Hematopoietic multipotent progenitor cell treated with erythropoietin and hydrocortisone succinate and interleukin-3 and kit ligand, for 17 days (in vitro differentiated cells): ENCODE measurements at regions not wholly inside any gene's neighbourhood (a gene's known extent, or its start where the extent isn't known, plus 50 kb on each side); places are given as distances from the start of the nearest gene placed in this dataset.
"Not testable (repeated sequence)": the region's sequence is repeated elsewhere in the genome, so short reads cannot be mapped to it uniquely, and the experiment has no call there.

ENCODE experiments used
- DNase-seq: peaks from one replicate; pipeline ENCODE4 v3.0.0-alpha.2; 2015; ENCODE audit warnings: low spot score

DNA sequence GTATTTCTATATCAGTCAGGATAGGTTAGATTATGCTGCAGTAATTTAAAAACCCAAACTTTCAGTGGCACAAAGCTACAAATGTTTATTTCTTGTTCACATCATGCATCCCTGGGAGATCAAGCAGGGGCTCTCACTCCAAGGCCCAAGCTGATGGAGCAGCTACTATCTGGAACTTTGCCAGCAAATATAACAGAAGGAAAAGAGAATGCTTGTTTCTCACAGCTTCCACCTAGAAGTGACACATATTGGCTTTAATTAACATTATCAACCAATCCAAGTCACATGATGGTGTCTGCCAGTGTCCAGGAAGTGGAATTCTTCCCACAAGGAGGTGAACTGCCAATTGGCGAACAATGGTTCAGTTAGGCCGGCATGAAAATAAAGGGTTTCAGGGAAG, 306.9 kb downstream of the BCL11A start:
- no peak for DNase-seq

DNA sequence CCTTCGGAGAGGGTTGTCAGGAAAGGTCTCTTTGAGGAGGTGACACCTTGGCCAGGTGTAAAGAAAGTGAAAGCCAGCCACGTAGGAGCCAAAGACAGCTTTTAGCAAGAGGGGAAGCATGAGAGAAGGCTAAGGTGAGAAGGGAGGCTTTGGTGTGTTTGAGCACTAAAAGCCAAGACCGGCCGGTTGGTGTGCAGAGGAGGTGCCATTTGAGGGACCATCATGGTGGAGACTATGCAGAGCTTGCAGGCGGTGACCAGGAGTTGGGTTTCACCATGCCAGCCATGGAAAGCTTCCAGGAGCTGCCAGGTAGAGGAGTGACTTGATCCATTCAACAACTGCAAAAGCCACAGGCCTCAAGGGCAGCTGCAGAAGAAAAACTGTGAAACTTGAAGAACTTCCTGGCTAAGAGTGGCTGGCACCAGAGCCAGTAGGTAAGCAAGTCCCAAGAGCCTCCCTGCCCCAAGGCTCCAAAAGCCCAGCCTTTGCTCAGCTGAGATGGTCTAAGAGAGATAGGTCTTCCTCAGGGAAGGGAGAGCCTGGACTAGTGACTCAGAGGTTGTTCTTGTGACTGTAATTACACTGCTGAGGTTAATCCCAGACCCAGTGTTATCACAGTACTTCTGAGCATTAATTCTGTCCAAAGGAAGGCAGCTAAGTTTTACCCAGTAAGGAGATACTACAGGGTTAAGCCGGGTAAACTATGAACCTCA, 319.0 kb downstream of the BCL11A start:
- DNase-seq, result no peak

DNA sequence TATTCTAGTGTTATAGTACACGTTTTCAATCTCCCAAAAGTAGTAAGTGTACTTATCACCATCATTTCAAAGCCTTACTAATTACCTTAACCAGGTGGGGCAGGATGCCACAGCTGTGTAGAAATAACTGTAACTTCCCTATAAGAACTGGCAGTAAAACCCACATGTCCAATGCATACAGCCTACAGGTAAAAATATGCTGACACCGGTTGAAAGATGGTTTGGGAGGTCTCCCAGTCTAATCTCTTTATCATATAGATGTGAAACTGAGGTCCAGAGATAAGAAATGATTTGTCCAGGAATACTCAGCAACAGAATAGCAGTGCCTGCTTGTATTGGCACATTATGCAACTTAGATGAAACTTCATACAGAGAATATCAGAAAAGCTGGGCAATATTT, 322.9 kb downstream of the BCL11A start:
- no peak for DNase-seq

DNA sequence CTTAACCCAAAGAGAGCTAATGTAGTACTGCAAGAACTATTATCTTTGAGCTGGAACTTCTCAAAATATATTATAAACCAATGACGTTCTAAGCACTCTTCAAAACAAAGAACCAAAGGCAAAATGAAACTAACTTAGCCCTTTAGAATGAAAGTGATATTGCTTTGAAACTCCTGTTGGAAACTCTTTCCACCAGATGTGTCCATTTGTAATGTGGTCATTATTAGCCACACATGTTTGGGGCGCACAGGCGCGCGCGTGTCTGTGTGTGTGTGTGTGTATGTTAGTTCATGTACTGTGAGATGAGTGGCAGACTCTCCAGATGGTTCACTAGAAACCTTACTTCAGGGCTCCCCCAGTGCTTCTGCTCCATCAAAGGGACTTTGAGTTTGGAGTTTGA, 323.4 kb downstream of the BCL11A start:
- DNase-seq, result no peak

DNA sequence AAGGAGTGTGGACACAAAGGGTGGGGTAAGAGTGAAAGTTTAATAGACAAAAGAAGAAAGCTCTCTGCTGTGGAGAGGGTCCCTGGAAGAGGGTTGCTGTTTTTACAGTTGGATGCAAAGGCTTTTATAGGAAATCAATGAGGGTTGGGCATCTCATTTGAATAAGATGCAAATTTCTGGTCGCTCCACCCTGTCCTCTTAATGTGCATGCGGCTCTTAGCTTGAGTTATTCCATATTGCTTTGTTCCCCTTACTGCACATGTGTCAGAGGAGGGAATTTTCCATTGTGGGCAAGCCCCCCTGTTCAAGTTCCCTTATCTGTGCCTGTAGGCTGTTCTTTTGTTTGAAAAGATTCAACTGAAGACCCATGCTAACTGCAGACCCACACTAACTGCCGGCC, 326.5 kb downstream of the BCL11A start:
- no peak for DNase-seq

DNA sequence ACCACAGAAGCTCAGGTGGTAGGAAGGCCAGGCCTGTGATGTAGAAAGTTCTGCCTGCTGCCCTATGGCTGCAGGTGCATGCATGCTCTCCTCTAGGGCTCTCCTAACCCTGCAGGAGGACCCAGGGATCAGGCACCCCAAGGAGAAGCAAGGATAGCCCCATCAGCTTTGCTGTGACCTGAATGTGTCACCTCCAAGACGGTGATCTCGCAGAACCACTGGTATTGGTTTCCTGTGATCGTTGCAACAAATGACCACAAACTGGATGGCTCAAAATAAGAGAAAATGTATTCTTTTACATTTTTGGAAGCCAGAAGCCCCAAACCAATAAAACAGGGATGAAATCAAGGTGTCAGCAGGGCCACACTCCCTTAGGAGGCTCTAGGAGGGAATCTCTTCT, 327.3 kb downstream of the BCL11A start:
- DNase-seq, result no peak

DNA sequence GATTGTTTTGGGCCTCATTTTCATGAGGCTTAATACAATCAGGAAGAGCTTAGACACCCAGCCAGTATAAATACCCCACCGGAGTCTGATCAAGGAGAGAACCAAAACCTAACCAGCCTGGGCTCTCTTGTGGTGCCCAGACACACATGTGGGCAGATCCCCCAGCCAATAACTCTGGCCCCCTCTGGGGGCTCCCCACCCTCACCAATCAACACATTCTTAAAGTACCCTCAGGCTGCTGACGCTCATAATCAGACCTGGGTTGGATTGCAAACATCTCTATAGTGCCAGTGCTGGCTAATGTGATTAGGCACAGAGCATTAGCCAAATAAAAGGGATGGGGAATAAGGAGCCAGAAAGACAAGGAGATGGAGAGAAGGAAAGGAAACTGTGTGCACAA, 329.6 kb downstream of the BCL11A start:
- no peak for DNase-seq

DNA sequence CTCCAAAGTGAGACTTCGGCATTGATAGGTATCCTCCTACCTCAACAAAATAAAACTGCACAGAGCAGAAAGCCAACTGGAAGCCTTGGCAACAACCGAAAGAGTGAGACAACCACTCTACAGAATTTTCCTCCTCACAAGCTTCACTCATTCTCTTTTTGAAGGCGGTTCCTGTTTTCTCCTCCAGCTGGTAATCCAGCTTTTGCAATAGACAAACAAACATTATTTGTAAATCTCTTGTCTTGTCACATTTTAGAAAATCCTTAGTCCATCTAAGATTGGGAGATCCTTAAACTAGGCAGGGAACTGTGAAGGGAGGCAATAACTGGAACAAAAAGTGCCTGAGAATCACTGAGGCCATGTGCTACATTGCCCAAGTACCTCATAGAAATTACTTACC, 332.4 kb downstream of the BCL11A start:
- DNase-seq, result no peak

DNA sequence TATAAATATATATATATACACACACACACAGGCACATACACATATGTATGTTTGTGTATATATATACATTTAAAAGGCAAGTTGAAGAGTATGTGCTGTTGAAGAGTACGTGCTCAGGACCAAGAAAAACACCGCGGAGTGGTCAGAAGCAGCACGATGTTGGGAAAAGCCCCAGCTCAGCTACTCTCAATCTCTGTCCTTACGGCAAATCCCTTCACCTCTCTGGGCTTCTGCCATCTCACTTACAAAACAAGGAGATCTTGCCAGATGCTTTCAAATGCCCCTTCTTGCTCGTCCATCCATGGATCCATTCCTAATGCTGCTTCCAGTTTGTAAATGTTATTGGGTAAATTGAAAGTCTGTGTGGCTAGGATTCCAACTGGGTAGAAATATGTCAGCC, 333.9 kb downstream of the BCL11A start:
- no peak for DNase-seq

DNA sequence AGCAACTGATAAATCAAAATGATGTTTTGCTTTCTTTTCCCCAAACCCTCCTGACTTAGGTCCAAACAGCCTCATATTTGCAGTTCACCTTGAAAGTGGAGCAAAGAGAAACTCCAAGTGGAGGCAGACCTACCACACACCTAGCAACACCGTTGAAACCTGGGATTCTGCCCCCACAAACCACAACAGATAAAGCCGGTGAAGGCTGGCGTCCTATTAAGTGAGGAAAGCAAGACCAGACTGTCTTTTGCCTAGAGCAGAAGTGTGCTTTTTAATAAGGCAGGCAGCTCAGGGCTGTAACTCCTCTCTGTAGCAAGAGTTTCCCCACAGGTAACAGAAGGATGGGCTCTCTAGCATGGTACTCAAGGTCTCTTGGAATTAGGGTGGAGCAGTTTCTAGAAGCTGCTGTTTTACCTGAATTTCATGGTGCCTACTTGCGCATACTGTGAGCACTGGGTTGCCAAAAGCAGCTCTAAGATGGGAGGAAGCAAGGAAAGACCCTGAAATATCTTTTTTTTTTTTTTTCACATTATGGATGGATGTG, 336.9 kb downstream of the BCL11A start:
- no peak for DNase-seq

DNA sequence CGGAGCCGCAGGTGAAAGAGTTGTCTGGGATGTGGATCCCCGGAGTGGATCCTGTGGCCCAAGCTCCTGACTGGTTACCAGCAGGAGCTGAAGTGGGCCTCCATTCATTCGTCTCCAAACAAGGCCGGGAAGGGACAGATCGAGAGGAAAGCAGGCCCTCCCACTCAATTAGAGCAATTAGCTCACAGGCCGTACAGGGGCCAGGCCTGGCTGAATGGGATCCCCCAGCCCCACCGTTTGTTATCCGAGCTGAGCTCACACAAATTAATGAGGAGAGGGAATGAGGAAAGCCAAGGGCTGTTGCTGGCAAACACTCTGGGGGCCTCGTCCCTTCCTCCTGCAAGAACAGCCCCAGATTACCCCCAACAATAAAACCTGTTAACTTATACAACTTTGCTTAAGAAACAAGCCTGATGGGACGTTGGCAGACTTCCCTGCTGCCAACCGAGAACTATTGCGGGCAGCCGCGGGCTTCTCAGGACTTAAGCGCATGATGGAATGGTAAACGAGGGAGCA, 338.0 kb downstream of the BCL11A start:
- DNase-seq, result no peak

DNA sequence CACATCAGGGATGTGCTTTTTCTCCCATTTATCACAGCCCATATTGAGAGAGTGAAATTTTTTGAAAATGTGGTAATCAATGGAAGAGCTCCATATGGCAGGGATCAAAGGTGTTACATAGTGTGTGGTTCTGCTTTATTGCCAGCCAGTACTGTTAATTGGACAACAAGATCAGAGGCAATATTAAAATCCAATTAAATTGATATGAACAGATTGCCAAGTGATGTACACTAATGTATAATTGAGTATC, 338.9 kb downstream of the BCL11A start:
- no peak for DNase-seq

DNA sequence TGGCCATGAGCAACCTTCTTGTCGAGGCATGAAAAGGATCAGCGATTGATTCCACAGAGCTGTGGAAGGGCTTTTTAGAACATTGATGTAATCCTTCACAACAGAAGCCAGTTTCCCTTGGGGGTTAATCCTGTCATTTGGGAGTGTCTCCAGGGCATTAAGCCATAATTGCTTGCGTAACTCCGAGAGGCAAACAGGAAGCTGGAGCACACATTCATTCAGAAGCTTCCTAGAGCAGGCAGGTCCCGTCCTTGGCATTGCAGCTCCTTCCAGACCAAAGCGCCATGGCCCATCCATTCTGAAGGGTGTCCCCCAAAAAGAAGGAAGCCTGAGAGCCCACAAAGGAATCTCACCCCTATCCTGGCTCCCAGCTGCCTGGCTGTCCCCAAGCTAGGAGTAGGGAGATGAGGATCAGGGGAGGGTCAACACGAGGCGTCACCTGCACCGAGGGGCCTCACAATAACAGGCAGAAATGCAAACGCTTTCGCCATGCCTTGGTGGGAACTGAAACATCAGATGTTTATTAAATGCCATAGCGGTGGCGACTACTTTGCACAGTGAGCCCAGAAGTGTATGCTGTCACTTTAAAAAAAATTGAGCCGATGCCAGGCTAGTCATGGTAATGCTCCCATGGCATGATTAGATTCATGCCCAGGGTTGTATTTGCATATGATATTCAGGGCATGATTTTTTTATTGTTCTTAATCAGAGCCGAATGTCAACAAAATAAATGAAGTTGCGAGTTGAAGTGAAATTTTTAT, 339.4 kb downstream of the BCL11A start:
- DNase-seq, result no peak

DNA sequence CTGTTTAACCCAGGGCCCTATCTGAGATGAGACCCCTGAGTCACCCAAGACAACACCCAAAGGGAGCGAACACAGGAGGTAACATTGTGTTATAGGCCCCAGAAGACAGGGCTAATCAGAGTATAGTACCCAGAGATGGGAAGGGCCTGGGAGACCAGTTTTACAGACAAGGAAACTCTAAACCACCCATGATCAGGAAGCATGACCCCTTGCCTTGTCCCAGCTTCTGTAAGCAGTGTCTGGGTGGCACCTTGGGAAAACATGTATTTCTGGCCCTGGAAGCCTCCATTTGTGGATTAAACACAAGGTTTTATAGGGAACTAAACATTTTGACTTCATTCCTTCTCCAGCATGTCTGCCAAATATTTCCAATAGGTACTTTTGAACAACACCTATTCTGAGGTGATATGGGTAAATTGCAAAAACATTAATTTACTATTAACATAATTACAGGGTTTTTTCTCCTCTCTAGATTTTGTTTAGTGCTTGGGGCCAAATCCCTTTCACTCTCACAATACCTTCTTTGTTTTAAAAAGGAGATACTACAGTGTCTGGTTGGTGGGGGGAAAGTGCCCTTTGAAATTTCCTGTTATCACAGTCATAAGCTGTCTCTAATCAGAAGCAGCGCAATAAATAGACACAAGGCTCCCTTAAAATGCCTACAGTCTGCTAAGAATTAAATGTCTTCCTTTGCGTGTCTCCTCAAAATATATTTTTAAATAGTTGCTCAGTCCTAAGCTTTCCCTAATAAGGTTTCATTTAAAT, 341.1 kb downstream of the BCL11A start:
- DNase-seq, result no peak

DNA sequence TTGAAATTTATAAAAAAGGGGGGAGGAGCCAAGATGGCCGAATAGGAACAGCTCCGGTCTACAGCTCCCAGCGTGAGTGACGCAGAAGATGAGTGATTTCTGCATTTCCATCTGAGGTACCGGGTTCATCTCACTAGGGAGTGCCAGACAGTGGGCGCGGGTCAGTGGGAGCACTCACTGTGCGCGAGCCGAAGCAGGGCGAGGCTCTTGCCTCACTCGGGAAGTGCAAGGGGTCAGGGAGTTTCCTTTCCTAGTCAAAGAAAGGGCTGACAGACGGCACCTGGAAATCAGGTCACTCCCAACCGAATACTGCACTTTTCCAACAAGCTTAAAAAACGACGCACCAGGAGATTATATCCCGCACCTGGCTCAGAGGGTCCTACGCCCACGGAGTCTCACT, 364.4 kb downstream of the BCL11A start:
- DNase-seq, result not testable (repeated sequence)

DNA sequence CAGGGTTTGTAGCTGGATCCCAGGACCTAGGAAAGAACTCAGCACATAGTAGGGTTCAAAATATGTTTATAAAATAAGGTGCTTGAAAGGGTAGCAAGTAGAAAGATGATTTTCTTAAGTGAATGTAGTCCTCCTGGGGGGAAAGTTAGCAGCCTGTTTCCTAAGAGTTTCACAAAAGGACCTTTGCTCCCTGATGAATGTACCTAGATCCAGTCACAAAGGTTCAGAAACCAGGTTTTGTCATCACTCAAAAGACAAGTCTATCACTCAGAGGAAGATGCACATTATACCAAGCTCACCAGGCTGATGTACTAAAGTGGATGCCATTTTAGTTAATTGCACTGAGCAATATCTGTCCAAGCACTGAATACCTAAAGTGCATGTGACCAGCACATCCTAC, 378.2 kb downstream of the BCL11A start:
- DNase-seq, result no peak

DNA sequence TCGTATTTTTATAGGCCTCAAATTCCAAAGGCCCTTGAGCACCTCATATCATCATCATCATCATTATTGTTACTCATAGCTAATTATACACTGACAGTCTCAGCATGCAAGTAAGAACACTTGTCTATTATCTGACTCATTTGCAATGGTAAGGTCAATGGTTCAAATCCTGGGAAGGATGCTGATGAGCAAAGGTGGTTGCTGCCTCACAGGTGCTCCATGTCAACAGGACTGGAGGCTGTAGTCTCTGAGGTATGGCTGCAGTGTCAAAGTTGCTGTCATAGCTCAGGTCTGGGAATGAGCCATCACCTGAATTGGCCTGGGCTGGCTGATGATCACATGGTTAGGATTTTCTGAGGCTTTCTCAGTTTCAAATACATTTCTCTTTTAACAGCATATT, 379.3 kb downstream of the BCL11A start:
- no peak for DNase-seq

DNA sequence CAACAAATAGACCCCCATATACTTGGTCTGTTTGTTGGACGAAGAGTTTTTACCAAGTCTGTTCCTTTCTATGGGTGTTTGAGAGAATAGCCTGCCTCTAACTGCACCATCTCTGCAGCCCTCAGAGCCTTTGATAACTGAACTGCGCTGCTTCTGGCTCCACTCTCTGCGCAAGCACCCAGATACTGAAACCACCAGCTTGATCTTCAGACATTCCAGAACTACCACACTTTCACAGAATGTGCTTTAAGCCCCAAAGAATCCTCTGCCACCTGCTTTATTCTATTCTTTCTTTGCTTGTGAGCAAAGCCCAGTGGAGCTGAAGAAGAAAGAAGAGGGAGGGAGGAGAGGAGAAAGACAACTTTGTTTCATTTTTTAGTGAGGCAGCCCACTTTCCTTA, 380.7 kb downstream of the BCL11A start:
- no peak for DNase-seq

DNA sequence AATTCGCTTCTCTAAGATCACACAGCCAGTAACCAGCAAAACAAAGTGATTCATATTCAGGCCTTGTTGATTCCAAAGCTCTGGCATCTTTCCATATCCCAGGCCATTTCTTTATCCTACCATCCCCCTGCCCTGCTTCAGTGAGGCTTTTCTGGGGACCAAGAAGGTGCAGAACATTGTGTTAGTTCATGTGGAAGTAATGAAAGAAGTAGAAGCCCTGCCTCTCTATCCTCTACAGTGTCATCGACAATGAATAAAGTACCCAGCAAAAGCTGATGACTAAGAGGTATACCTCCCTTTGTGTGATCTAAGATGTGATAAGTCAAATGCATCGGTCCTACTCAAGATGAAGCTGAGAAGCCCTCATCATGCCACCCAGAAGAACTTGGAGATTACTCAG, 383.2 kb downstream of the BCL11A start:
- DNase-seq, result no peak

DNA sequence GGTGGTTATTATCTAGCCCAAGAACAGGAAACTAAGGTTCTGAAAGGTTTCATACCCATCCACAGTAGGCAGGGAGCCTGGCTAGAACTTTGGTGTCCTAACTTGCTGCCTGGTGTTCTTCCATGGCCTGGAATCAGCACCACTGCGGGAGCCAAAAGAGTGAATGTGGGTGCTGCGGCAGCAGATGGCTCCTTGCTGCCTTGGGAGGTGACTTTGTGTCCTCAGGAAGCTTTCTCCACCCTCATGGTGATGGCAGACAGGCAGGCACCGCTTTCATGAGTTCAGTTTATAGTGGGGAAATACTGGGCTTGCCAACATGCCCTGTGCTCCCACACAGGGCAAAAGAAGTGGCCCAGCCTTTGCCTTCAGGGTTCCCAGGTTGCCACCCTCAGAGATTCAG, 385.2 kb downstream of the BCL11A start:
- no peak for DNase-seq

DNA sequence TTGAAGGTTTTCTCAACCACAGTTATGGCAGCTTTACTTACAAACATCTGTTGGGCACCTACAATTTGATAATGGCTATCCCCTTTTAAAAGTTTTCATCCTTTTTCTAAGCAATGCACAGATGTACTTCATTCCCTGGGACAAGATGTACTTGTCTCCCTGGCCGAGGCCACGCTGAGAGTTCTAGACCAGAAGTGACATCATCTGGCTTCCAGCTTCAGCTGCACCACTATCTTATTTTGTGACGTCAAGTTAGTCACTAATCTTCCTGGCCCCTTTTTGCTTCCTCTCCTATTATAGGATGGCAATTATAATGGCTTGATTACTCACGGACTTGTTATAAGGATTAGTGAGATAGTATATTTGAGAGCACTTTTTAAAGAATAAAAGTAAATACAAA, 386.4 kb downstream of the BCL11A start:
- no peak for DNase-seq

DNA sequence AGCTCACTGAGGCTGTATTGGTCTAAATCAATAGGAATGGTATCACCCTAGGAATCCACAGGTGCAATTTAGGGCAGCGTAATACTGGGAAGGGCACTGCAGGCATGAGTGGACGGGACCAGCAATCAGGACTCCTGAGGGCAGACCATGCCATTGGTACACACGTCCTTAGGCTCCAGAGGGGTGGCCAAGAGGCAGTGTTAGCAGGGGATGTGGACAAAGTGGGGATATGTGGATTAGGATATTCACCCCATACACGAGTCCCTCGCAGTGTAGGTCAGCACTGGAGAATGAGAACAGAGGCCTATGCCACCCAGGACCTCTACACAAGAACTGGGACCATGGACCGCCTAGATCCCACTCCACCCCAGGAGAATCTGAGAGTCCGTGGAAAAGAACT, 389.8 kb downstream of the BCL11A start:
- DNase-seq, result no peak

DNA sequence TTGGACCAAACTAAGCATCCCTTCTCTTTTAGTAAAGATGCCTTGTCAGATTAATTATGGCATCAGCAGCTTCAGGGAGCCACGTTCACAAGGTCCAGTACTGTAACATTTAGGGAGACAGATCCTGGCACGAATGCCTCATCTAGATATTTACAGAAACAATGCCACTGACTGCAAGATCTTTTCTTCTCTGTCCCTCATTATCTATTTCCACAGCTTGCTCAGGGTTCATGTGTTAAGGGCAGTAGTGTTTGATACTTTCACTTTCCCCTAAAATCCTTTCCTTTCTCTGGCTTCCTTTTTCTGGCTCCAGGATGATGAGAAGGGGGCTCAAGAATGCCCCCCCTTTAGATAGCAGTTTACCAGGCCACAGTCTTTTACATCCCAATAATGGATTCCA, 393.9 kb downstream of the BCL11A start:
- no peak for DNase-seq
